OCI-LY7 (cell line): ENCODE measurements at regions not wholly inside any gene's neighbourhood (a gene's known extent, or its start where the extent isn't known, plus 50 kb on each side); places are given as distances from the start of the nearest gene placed in this dataset.

Source experiments
- CTCF ChIP-seq: fragments of 200-600 bp; sonication (generic); conservative IDR thresholded peaks from 2 replicates; pipeline ENCODE4 v1.5.1; 2014; ENCODE audit warnings: mild to moderate bottlenecking, antibody characterized with exemption, low read length, moderate library complexity, mixed read lengths
- EZH2phosphoT487 ChIP-seq: fragments of 200-600 bp; sonication (generic); IDR thresholded peaks from 2 replicates; pipeline ENCODE4 v1.6.1; 2018; ENCODE audit warnings: low read depth, borderline replicate concordance, mild to moderate bottlenecking, mixed run types, antibody characterized with exemption, low read length, moderate library complexity, mixed read lengths

GRCh38 chr5:121049971-121050370, 585.9 kb downstream of the PRR16 start:
- TF ChIP-seq CTCF (no peak), EZH2phosphoT487 (no peak)
